Amniotic epithelial cell (primary cell): ENCODE measurements at regions not wholly inside any gene's neighbourhood (a gene's known extent, or its start where the extent isn't known, plus 50 kb on each side); places are given as distances from the start of the nearest gene placed in this dataset.
A peak's percentile ranks its signal among the peaks of the same experiment; 100 is the strongest.

Experiments used
- DNase-seq: peaks from one replicate; pipeline ENCODE4 v3.0.0-alpha.2; 2010; ENCODE audit warnings: low read depth

DNA sequence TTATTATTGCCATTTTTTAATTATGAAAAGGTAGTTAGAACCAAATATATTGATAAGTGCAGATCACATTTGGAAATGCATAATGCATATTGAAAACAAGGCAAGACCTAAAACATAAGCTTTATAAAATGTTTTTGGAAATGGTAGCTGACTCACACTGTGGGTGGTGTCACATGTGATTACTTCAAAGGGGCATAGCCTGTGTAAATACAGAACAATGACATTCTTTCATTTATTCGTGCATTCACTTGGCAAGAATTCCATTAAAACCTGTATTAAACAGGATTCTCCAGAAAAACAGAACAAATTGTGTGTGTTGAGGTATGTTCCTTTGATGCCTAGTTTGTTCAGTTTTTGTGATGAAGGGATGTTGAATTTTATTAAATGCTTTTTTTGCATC, 427.3 kb upstream of the ST6GAL2 start:
- DNase-seq: no peak

DNA sequence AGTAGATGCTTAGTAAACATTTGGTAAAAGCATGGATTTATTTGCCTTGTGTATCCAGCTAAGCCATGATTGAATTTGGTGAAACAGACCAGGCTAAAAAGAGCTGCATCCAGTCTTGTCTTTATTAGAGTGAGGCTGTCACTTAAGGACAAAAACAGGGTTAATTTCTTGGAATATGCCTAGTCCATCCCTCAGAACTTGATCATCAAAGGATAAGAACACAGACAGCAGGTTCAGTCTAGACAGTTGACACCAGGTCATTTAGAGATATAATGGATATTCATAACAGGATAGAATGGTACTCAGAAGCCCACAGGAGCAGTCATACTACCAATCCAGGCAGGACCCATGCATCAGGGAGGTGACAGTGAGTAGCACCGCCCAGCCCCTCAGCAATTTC, 434.9 kb upstream of the ST6GAL2 start:
- DNase-seq: no peak

DNA sequence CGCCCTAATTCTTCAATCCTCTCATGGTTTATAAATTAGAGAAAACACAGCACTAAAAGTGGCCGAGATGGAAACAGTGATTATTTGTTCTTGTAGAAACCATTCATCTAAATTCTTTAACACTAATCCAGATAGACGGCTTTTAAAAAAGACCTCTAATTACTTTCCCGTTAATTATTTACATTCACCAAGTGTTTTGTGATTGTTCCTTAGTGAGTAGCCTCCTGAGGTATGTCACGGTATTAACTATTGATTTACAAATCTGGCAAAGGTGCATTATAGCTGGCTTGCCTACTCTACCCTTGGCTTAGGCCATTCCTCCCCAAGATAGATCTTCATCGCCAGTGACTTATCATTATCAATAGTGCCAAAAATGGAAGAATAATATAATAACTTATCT, 436.4 kb upstream of the ST6GAL2 start:
- DNase-seq: no peak

DNA sequence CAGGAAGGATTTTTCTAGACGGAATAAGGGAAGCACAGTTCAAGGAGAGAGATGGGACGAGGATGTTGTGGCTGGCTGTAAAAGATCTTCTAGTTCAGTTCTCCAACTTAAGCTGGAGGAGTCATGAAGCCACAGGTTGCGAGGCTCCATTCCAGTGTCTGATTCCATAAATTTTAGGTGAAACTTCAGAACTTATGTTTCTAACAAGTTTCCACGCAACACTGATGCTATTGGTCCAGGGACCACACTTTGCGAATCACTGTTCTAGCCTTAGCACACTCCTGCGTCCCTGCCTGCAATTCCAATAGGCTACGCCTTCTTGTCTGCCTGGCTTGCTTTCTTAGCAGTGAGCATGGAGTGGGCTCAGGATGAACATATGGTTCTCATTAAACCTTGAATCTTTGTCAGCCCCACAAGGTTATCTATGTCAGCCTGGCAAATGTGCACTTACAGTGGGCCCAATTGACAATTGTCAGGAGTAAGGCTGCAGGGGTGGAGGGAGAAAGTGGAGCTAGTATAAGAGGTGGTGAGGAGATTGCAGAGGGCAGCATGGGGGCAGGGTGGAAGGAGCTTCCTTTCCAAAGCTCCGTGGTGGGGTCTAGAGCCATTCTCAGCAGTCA, 438.1 kb upstream of the ST6GAL2 start:
- DNase-seq: no peak

DNA sequence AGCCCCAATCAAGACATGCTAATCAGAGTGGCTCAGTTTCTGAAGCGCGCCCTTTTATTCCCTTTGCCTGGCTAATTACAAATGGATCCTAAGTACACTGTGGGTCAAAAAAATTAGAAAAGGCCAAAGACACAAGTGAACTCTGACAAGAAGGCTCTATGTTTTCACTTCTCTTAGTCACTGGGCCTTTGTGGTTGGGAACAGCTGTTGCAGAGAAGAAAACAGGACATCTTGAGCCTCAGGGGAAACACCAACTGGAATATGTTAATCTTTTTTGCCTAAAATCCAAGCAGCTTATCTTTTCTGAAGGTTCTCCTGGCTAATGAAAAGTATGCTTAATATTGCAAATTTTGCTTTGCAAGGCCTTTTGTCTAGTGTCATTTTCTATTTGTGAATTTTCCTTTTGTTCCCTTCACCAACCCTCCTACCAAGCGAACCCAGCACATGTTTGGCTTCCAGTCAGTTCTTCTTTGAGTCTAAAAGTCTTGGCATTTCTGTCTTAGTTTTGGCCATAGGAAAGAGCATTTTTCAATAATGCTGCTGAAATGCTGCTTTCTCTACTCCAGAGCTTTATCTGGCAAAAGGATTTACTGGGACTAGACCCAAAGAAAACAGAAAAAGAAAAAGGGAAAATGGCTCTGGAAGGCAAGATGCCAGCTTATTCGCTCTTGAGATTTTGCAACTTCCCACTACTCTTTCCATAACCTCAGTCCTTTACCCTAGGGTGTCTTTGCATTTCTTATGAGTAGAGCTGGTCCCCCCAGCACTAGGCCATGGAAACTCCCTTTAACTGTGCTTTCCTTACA, 440.2 kb upstream of the ST6GAL2 start:
- no peak for DNase-seq

DNA sequence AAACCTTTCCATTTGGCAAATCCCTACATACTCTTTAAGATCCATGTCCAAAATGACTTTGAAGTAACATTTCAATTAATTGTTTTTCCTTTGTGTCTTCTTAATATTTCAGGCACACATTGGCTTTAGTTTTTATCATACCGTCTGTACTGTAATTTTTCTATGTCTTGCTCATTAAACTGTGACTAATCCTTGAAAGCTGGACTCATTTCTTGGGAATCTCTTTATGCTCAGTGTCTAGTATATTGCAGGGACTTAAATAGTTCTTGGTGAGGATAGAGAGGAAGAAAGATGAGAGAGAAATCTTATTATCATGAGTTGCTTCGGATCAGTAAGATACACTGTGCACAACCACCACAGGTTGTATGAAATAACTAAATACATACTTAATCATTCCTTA, 448.3 kb upstream of the ST6GAL2 start:
- DNase-seq: peak; percentile 11

DNA sequence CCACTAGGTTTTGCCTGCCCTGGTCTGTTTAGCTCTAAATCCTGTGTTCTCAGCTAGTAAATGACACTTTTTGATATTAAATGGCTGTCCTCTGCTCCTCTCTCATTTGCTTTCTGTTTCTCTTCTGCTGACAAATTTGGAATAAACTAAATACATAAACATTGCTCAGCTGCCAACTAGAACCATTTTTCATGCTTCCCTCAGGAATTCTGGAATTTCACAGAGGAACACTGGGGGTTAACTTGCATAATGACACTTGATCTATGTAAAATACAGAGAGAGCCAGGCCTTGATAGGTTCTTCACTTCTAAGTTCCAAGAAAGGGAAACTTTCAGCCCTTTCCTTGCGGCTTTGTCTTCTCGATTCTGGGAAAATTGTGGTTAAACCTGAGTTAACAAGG, 450.6 kb upstream of the ST6GAL2 start:
- DNase-seq: no peak

DNA sequence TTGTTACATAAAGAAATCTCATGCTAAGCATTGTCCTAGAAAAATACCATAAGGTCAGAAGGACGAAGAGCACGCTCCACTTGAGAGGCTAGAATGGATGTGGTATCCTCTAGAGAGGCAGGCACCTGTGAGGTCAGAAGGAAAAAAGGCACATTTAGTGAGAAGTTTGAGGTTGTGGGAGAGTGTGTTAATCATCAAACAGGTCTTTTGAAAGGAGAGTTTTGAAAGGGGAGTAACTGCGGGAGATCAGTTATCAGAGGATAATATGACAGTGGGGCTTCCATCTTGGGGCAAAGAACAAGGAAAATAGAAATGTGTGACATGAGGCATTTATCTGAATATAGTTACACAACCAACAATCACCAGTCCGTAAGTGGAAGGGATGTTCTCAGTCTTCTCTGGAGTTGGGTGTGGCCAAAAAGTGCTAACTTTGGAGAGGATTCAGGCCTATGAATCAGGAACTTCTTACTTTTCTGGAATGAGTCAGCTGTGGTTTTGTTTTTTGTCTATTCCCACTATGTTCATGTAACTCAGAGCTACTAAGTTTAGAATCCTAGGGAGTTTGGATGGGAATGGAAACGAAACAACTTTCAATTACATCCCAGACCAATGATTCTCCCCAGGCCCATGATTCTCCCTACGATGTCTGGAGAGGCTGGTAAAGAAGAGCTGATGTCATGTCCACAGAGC, 451.4 kb upstream of the ST6GAL2 start:
- peak; percentile 64 for DNase-seq

DNA sequence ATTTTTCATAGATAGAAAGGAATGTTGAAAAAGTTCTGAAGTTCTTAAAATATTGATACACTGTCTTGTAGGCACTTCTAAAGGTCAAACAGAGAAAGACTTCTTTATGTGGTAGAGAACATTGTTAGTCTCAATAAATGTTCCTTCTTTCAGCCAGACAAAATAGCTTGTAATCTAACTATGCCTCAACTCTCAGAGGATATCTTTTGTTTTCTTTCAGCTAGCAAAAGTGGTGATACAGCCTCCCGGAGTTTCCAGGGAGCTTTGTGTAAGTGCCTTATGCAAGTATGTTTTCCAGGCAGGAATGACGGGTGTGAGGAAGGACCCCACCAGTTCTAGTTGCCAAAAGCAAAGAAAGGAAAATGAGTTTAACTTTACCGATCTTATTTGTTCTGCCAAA, 452.1 kb upstream of the ST6GAL2 start:
- DNase-seq: no peak

DNA sequence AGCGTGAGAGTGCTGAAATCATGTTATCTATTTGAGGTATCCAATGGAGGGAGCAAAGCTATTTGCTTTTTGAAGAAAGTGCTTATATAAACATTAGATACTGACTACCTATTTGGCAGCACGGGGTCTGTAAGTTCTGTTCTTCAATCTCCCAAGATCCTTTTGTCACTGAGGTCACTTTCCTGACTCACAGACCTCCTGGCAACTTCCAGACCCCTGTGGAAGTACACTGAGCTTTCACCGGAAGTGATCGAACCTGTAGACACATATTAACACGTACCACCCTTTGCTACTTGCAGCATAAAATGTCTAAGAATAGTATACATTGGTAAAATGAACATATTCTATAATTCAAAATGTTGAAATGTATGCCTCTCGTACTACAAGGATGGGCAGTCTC, 452.6 kb upstream of the ST6GAL2 start:
- no peak for DNase-seq

DNA sequence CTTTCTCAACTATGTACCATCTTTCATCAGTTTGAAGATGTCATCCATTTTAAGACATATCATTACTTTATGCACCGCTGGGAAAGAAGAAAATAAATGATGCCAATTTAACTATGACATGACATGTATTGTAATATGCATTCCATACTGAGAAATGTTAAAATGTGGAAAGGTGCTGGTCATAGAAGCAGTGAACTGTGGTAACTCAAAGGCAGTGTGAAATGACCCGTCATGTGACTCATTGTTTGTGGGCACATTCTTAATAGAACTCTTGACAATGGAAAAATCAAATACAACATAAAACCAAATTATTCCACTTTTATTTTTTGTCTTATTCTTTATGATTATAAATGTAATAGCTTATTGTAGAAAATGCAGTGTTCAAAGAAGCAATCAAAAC, 455.0 kb upstream of the ST6GAL2 start:
- no peak for DNase-seq

DNA sequence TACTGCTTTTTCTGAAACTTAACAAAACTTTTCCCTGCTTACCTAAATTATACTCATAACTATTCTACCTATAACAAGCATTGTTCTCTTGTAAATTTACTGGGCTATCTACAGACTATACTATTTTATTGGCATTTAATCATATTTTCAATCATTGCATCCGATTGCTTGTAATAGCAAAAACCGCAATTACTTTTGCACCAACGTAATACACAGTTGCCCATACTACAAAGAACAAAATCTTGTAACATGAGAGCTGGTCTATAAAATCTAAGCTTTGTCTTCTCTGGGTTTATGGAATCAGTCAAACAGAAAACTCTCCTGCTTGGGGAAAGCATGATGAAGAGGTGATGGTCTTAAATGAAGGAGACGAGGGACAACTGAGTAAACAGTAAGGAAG, 463.4 kb upstream of the ST6GAL2 start:
- DNase-seq: no peak

DNA sequence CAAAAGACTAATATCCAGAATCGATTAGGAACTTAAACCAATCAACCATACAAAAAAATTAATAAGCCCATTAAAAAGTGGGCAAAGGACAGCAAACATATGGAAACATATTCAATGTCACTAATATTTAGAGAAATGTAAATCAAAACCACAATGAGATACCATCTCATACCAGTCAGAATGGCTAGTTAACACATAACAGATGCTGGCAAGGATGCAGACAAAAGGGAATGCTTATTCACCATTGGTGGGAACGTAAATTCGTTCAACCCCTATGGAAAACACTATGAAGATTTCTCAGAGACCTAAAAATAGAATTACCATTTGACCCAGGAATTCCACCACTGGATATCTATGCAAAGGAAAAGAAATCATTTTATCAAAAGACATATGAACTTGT, 468.2 kb upstream of the ST6GAL2 start:
- no peak for DNase-seq

DNA sequence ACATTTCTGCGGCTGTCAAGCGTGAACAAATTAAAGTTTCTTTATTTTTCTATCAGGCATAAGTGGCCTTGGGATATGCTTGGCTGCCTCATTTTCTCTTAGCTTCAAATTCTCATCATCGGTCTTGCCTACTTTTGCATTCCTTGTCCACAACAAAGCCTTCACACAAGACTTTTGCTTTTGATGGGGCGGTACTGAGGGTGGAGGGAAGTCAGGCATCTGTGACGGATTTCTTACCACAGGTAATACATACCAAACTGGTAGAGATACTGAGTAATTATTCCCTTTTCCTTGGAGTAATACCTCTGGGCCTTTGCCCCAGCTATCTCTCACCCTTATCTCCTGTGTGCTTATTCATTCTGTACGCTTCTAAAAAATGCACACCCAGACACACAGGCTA, 468.3 kb upstream of the RGPD4 start:
- no peak for DNase-seq

DNA sequence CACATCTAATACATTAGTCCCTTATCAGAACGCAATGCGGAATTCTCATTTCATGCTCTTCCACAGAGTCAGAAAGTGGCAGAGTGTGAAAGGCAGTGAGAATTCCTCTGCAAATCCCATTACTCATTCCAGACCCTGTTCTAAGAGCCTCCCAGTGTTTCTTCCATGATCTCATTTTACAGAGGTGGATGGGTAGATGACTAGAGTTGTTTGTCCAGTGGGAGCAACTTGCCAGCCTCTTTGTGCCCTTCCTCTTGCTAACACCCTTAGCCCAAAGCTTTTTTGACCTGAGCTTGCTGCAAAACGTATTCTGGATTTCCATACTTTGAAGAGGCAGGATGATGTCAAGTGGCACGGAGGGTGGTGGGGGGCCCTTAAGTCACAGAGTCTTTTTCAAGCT, 467.7 kb upstream of the RGPD4 start:
- DNase-seq: peak; percentile 25

DNA sequence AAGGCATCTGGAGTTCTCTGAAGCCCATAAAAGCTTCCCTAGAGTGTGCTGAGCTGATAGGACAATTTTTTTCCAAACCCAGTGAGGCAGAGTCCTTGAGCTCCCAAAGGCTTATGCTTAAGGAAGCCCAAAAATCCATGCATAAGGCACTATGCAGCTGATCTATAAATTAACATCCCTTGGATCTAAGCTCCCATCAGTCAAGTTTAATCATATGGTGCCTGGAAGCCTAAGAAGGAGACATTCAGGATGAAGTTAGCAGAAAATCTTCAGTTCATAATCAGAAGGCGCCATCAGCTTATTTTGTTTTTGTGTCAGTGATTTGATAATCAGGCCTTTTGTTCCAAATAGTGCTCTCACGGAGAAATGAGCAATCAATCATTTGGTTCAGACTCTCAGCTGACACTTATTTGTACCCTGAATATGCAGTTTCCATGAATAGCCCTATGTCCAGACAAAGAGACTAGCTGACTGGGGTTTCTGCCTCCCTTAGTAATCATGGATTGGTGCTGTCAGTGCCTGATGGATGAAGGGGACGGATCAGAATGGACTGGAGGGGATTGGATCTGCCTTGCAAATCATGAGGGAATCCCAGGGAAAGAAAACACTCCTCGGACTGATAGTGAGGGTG, 464.8 kb upstream of the RGPD4 start:
- peak; percentile 67 for DNase-seq

DNA sequence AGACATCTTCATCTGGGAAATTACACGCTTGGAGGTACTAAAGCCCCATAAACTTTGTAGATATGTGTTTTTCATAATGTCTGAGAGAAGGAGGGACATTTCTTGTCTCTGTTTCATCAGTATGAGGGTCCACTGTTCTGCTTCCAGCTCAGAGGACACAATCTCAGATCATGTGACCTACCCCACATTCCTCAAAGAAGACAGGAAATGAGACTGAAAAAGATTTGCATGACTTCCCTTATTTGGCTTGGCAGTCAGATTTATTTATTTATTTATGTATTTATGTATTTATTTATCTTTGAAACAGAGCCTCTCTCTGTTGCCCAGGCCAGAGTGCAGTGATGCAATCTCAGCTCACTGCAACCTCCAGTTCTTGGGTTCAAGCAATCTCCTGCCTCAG, 463.7 kb upstream of the RGPD4 start:
- DNase-seq: no peak

DNA sequence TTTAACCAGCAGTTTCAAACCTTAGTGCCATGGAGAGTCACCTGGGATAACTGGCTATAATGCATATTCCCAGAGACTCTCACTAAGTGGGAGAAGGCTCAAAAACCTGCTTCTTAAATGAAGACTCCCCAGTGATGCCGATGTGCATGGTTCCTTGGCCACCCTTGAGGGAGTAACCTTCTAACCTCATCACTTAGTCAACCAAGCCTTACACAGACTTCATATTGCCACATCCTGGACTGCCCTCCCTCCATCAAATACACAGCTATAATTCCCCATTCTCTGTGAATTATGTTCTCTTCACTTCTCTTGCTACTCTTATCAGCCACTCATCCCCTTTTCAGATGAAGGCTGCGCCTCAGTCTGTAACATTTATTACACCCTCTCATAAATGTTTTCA, 462.9 kb upstream of the RGPD4 start:
- peak; percentile 58 for DNase-seq

DNA sequence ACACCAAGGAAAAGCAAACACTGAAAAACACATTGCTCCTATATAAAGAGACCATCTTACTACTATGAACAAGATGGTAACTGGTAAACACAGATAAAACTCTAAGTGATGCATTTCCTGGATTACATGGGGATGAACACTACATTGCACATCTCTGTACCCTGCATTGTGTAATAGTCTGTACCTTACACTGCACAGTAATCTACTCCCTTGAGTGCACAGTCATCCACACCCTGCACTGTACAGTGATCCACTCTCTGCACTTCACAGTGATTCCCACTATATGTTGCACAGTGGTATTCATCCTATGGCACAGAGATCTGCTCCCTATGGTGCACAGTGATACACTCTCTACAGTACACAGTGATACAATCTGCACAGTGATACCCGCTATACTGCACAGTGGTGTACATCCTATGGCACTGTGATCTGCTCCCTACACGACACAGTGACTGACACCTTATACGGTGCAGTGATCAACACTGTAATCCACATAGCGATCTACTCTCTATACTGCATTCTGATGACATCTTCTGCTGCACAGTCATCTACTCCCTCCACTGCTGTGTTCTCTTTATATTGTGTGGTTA, 462.2 kb upstream of the RGPD4 start:
- DNase-seq: peak; percentile 85

DNA sequence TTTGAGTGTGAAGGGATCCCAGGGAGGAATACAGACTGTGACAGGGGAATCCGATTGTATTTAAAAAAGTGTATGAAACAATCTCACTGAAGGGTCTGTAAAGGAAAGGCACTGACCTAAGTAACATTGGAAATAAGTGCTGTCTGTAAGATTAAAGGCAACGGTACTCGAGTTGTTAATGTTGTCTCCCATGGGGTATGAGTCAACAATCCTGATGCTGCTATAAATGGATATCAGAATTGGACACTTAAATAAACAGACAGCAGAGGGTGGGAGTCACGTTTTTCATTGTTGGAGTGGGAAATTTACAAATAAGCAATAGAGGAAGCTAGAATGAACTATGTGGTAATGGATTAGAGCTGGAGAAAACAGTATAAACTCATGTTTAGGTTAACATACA, 452.4 kb upstream of the RGPD4 start:
- no peak for DNase-seq

DNA sequence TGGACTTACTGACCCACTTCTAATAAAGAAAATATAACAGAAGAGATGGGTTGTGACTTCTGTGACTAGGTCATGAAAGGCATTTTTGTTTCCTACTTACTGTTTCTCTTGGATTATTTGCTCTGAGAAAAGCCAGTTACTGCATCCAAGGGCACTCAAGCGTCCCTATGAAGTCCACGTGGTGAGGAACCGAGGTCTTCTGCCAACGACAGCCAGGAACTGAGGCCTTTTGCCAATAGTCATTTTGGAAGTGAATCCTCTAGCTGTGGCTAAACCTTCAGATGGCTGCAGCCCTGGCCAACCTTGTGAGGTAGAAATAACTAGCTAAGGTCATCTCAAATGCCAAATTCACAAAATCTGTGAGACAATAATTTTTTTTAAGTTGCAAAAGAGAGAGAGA, 449.8 kb upstream of the RGPD4 start:
- DNase-seq: no peak

DNA sequence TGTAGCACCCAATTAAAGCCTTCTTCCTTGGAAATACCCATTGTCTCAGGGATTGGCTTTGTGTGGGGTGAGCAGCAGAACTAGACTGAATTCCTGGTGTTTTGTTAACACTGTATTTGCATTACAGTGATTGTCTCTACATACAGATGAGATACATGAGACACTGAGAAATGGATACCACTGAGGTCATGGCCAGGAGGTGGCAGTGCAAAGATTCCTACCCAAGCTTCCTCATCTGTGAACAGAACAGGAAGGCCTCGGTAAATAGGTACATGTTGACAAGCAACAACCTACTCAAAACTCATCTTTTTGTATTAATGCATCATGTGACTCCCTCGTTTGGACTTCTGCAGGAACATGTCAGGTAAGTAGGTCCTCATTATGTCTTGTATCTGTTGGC, 445.8 kb upstream of the RGPD4 start:
- no peak for DNase-seq

DNA sequence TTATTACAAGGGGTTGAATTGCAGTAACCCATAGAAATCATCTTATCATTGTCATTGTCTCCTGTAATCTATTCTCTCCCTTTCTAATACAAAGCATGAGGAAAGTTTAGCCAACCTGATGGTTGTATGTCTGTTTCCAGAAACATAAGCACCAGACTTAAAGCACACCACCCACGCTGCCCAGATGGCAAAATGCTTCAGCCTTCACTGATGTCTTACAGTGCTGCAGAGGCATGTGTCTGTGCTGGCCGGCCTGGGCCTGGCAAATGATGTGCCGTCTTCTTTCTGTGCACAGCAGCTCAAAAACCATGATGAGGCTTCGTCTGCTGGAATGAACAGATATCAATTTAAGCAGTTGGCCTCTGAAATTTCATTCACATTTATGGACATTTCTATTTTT, 443.0 kb upstream of the RGPD4 start:
- DNase-seq: no peak
